ENCODE measurements at regions not wholly inside any gene's neighbourhood (a gene's known extent, or its start where the extent isn't known, plus 50 kb on each side); places are given as distances from the start of the nearest gene placed in this dataset.

GRCh38 chr20:59439243-59439642, 138.8 kb downstream of the EDN3 start:
- POLR2A ChIA-PET = no interaction called here
- CTCF ChIA-PET (ENCODE audit: unreplicated experiment) = no interaction called here
- Histone ChIP-seq H3K9me2 (ENCODE audit: insufficient read depth, low read length) (no peaks in the 10 kb centered on the region), H3K36me3 (ENCODE audit: insufficient read depth, low read length) (no peaks in the 10 kb centered on the region), H3K27ac (ENCODE audit: low read depth, low read length, poor library complexity, severe bottlenecking) (no peak overlapping the region), H4K20me1 (ENCODE audit: insufficient read depth, low read length) (no peaks in the 10 kb centered on the region), H3K4me3 (ENCODE audit: low read depth, low read length, poor library complexity, severe bottlenecking) (no peak overlapping the region), H3K4me1 (ENCODE audit: insufficient read depth, low read length, poor library complexity, severe bottlenecking) (no peaks in the 10 kb centered on the region), H3K79me2 (ENCODE audit: insufficient read depth, low read depth, low read length) (no peaks in the 10 kb centered on the region), H3K9me3 (ENCODE audit: low read length) (no peaks in the 10 kb centered on the region), H3K4me2 (ENCODE audit: low read length) (no peak overlapping the region), H2AFZ (ENCODE audit: low read length) (no peak overlapping the region)
- DNase-seq (ENCODE audit: low spot score) = no peak
- TF ChIP-seq CTCF (conservative IDR thresholded peaks at IDR 0.05; ENCODE audit: low read length) = peak; percentile 48
- no peak for TF ChIP-seq EZH2phosphoT487 (IDR thresholded peaks at IDR 0.05; ENCODE audit: borderline replicate concordance, low read depth, low read length)
- intact Hi-C loops (cut with micrococcal nuclease; ENCODE audit: unreplicated experiment) = no loop called here
- BruUV-seq (replicated peaks) = no TSS peak

- intact Hi-C loops (cut with micrococcal nuclease; ENCODE audit: unreplicated experiment) = no loop called here
- H3K36me3 ChIP-seq (ENCODE audit: insufficient read depth, low read length) = no peaks in the 10 kb centered on the region
- no peak overlapping the region for H3K27ac ChIP-seq (ENCODE audit: low read depth, low read length, poor library complexity, severe bottlenecking)
- no peaks in the 10 kb centered on the region for H4K20me1 ChIP-seq (ENCODE audit: insufficient read depth, low read length)
- CTCF ChIA-PET (ENCODE audit: unreplicated experiment) = no interaction called here
- no TSS peak for BruUV-seq (replicated peaks)
- H3K9me2 ChIP-seq (ENCODE audit: insufficient read depth, low read length) = no peaks in the 10 kb centered on the region
- no peaks in the 10 kb centered on the region for H3K79me2 ChIP-seq (ENCODE audit: insufficient read depth, low read depth, low read length)
- no peaks in the 10 kb centered on the region for H3K4me1 ChIP-seq (ENCODE audit: insufficient read depth, low read length, poor library complexity, severe bottlenecking)
- no peak for TF ChIP-seq EZH2phosphoT487 (IDR thresholded peaks at IDR 0.05; ENCODE audit: borderline replicate concordance, low read depth, low read length)
- TF ChIP-seq CTCF (conservative IDR thresholded peaks at IDR 0.05; ENCODE audit: low read length) = no peak
- DNase-seq (ENCODE audit: low spot score) = no peak
- POLR2A ChIA-PET = no interaction called here
- H3K9me3 ChIP-seq (ENCODE audit: low read length) = no peaks in the 10 kb centered on the region
- no peak overlapping the region for H2AFZ ChIP-seq (ENCODE audit: low read length)
- H3K4me2 ChIP-seq (ENCODE audit: low read length) = no peak overlapping the region
- no peak overlapping the region for H3K4me3 ChIP-seq (ENCODE audit: low read depth, low read length, poor library complexity, severe bottlenecking)
These were observed 140.9 kb downstream of the EDN3 start for GRCh38 chr20:59441306-59441705.

GRCh38 chr20:59441860-59442810, 141.7 kb downstream of the EDN3 start:
- H3K9me3 ChIP-seq (ENCODE audit: low read length) = no peaks in the 10 kb centered on the region
- TF ChIP-seq EZH2phosphoT487 (IDR thresholded peaks at IDR 0.05; ENCODE audit: borderline replicate concordance, low read depth, low read length) = no peak
- no peak for TF ChIP-seq CTCF (conservative IDR thresholded peaks at IDR 0.05; ENCODE audit: low read length)
- H3K36me3 ChIP-seq (ENCODE audit: insufficient read depth, low read length) = no peaks in the 10 kb centered on the region
- no TSS peak for BruUV-seq (replicated peaks)
- ChIA-PET CTCF (ENCODE audit: unreplicated experiment) (no interaction called here), POLR2A (interaction anchor here (0.6 kb wide), 1 partner anchor 12 kb away, joined by 4 read pairs; no protein-coding TSS in a partner anchor)
- no peak overlapping the region for H3K4me3 ChIP-seq (ENCODE audit: low read depth, low read length, poor library complexity, severe bottlenecking)
- H2AFZ ChIP-seq (ENCODE audit: low read length) = no peak overlapping the region
- H3K27ac ChIP-seq (ENCODE audit: low read depth, low read length, poor library complexity, severe bottlenecking) = no peak overlapping the region
- DNase-seq (ENCODE audit: low spot score) = no peak
- no peaks in the 10 kb centered on the region for H3K79me2 ChIP-seq (ENCODE audit: insufficient read depth, low read depth, low read length)
- intact Hi-C loops (cut with micrococcal nuclease; ENCODE audit: unreplicated experiment) = no loop called here
- no peaks in the 10 kb centered on the region for H3K9me2 ChIP-seq (ENCODE audit: insufficient read depth, low read length)
- no peaks in the 10 kb centered on the region for H4K20me1 ChIP-seq (ENCODE audit: insufficient read depth, low read length)
- H3K4me1 ChIP-seq (ENCODE audit: insufficient read depth, low read length, poor library complexity, severe bottlenecking) = no peaks in the 10 kb centered on the region
- H3K4me2 ChIP-seq (ENCODE audit: low read length) = no peak overlapping the region

Data from OCI-LY7 (cell line).